Fibroblast of lung (primary cell): ENCODE measurements at regions not wholly inside any gene's neighbourhood (a gene's known extent, or its start where the extent isn't known, plus 50 kb on each side); places are given as distances from the start of the nearest gene placed in this dataset.

Experiments
- CTCF ChIP-seq, 2 donors: IDR thresholded peaks in 1 of 2; conservative IDR thresholded peaks in 1 of 2; 1 replicate in 1 of 2; 2 replicates in 1 of 2; pipeline ENCODE4 v1.5.1; 2011 to 2012; ENCODE audit warnings: low read length in 2 of 2, control low read depth in 1 of 2, inconsistent platforms in 1 of 2, low read depth in 1 of 2, mild to moderate bottlenecking in 1 of 2
- EZH2 ChIP-seq: IDR thresholded peaks from 2 replicates; pipeline ENCODE4 v1.5.1; 2012; ENCODE audit warnings: low read length, control low read depth, mild to moderate bottlenecking; ENCODE audit errors: missing control alignments

GRCh38 chrX:27236681-27237080, 226.5 kb downstream of the PPP4R3C start:
- TF ChIP-seq CTCF (conservative IDR thresholded peaks at IDR 0.05 in 1 of 2, IDR thresholded peaks at IDR 0.05 in 1 of 2; ENCODE audit: low read depth in 1 of 2, low read length in 2 of 2) (no peak), EZH2 (no peak)
